Sigmoid colon (tissue), 6 donors: ENCODE measurements at regions not wholly inside any gene's neighbourhood (a gene's known extent, or its start where the extent isn't known, plus 50 kb on each side); places are given as distances from the start of the nearest gene placed in this dataset.

Experiments used
- DNase-seq: peaks from one replicate; pipeline ENCODE4 v3.0.0-alpha.2; 2019
- H3K27ac ChIP-seq, 4 donors: fragments of 200-600 bp; sonication (generic); one replicate each; pipeline ENCODE4 v1.5.1; 2016 to 2019; ENCODE audit warnings: mild to moderate bottlenecking in 1 of 4
- H3K27me3 ChIP-seq, 3 donors: fragments of 200-600 bp; sonication (generic); one replicate each; pipeline ENCODE4 v1.5.1; 2019; ENCODE audit warnings: mild to moderate bottlenecking in 1 of 3
- H3K36me3 ChIP-seq, 4 donors: fragments of 200-600 bp; sonication (generic); one replicate each; pipeline ENCODE4 v1.5.1; 2016 to 2019
- H3K4me1 ChIP-seq, 4 donors: fragments of 200-600 bp; sonication (generic); one replicate each; pipeline ENCODE4 v1.5.1; 2017 to 2019
- H3K4me3 ChIP-seq, 4 donors: fragments of 200-600 bp; sonication (generic); one replicate each; pipeline ENCODE4 v1.5.1; 2017 to 2019; ENCODE audit warnings: mild to moderate bottlenecking in 2 of 4, moderate library complexity in 1 of 4
- H3K9me3 ChIP-seq, 4 donors: fragments of 200-600 bp in 3 of 4; sonication (generic) in 3 of 4; one replicate each; pipeline versions ENCODE4 v1.5.1 to v1.6.1; 2013 to 2019
- EP300 ChIP-seq, 4 donors: sonication (generic); formaldehyde crosslinking; IDR thresholded peaks; one replicate each; pipeline ENCODE4 v1.6.1; 2017; ENCODE audit warnings: antibody characterized with exemption in 4 of 4
- POLR2A ChIP-seq, 2 donors: fragments of 450-650 bp; IDR thresholded peaks; one replicate each; pipeline ENCODE4 v1.6.1; 2016; ENCODE audit warnings: antibody characterized with exemption in 2 of 2, mild to moderate bottlenecking in 2 of 2, moderate library complexity in 2 of 2
- POLR2AphosphoS5 ChIP-seq, 4 donors: sonication (generic); formaldehyde crosslinking; IDR thresholded peaks; one replicate each; pipeline ENCODE4 v1.6.1; 2017; ENCODE audit warnings: antibody characterized with exemption in 4 of 4
- WGBS, 2 donors: extraction: QIAGEN DNeasy Blood & Tissue Kit; methylation state at CpG; one replicate each; pipeline ENCODE4 v1.1.7; 2013; 5-methylcytosine and 5-hydroxymethylcytosine counted together
- intact Hi-C: fragments of 100-400 bp; cut with DNase I; formaldehyde crosslinking; loops from one replicate; pipeline ENCODE4 v1.15.1; 2023
- TF ChIP-seq, protein P1 (sequence below), 4 experiments: fragments of 450-650 bp in 3 of 4; fragments of 200-600 bp in 1 of 4; IDR thresholded peaks; one replicate each; pipeline ENCODE4 v1.5.1; 2016 to 2019; ENCODE audit warnings: antibody characterized with exemption in 4 of 4, mild to moderate bottlenecking in 3 of 4, moderate library complexity in 2 of 4
- donor health status: healthy with polysubstance abuse.
- donor health status: healthy.

GRCh38 chr18:57202881-57203280 is 56.0 kb downstream of the BOD1L2 start:
- 80% methylated on average over 3 of the region's 3 CpGs for WGBS, 2 donors
- no peaks in the 10 kb centered on the region for H3K36me3 ChIP-seq
- H3K27me3 ChIP-seq = no peaks in the 10 kb centered on the region
- no peak for DNase-seq
- H3K9me3 ChIP-seq = no peaks in the 10 kb centered on the region
- no peaks in the 10 kb centered on the region for H3K4me1 ChIP-seq
- H3K4me3 ChIP-seq = no peak overlapping the region
- H3K27ac ChIP-seq = no peak overlapping the region
- intact Hi-C loops = no loop called here
- no peak for TF ChIP-seq EP300 (IDR thresholded peaks at IDR 0.05)
- TF ChIP-seq, protein P1, sequence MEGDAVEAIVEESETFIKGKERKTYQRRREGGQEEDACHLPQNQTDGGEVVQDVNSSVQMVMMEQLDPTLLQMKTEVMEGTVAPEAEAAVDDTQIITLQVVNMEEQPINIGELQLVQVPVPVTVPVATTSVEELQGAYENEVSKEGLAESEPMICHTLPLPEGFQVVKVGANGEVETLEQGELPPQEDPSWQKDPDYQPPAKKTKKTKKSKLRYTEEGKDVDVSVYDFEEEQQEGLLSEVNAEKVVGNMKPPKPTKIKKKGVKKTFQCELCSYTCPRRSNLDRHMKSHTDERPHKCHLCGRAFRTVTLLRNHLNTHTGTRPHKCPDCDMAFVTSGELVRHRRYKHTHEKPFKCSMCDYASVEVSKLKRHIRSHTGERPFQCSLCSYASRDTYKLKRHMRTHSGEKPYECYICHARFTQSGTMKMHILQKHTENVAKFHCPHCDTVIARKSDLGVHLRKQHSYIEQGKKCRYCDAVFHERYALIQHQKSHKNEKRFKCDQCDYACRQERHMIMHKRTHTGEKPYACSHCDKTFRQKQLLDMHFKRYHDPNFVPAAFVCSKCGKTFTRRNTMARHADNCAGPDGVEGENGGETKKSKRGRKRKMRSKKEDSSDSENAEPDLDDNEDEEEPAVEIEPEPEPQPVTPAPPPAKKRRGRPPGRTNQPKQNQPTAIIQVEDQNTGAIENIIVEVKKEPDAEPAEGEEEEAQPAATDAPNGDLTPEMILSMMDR (IDR thresholded peaks at IDR 0.05) = no peak
- TF ChIP-seq POLR2A (IDR thresholded peaks at IDR 0.05) = no peak
- TF ChIP-seq POLR2AphosphoS5 (IDR thresholded peaks at IDR 0.05) = no peak

DNA sequence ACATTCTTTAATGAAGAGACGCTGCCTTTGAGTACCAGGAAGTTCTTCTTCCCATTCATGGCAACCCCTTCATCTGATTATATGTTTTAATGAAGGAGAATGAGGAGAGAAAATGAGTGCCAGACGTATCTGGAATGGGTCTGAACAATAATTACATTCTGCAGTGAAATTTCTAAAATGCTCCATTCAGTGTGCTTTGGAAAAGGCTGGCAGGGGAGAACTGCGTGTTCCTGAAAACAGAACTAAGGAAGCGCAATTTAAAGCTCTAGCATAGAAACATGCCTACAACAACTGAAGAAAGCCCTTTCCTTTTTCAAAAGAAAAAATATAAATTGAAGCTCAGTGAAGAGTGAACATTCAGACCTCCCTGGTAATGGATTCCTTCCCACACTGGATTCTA is 58.8 kb downstream of the BOD1L2 start:
- Histone ChIP-seq H3K27me3 (peaks cover 0 to 11% (median 0%) of the 10 kb centered on the region in 3 donors), H3K4me1 (peaks cover 0 to 9% (median 2%) of the 10 kb centered on the region in 4 donors), H3K36me3 (no peaks in the 10 kb centered on the region), H3K4me3 (no peak overlapping the region), H3K9me3 (no peaks in the 10 kb centered on the region), H3K27ac (no peak overlapping the region)
- no peak for DNase-seq
- intact Hi-C loops = no loop called here
- no peak for TF ChIP-seq POLR2AphosphoS5 (IDR thresholded peaks at IDR 0.05)
- no peak for TF ChIP-seq POLR2A (IDR thresholded peaks at IDR 0.05)
- no peak for TF ChIP-seq EP300 (IDR thresholded peaks at IDR 0.05)
- TF ChIP-seq, protein P1 (IDR thresholded peaks at IDR 0.05) = no peak
- 83 to 90% methylated on average over 4 of the region's 4 CpGs for WGBS, 2 donors

DNA sequence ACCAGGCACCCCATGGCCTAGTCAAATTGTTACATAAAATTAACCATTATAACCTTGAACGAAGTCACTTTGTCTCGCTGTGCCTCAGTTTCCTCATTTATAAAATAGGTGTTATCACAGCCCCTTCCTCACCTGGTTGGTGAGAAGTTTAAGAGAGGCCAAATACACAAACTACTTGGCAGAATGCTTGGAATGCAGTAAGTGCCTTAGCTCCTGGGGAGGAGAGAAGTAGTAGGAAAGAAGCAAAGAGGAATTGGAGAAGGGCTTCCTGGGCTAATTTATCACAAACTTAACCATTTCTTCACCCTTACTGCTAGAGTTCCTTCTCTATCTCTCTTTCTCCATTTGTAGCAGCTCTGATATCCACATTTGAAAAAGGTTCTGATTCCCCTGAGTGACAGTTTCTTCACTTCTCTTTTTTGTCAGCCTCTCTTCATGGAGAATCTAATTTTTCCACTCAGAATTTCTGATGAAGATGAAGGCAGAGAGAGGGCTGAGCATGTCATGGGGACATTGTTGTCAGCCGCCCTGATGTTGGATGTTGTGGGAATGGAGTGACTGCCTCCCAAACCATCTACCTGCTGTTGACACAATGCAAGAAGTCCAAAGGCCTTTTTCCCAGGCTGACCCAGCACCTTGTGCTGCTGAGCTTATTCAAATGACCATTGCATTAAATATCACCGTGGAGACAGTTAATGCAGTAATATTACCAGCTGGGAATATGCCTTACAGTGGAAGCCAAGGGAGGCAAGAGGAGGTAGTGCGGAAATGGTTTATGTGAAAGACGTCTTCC is 60.4 kb downstream of the BOD1L2 start:
- TF ChIP-seq, protein P1 (IDR thresholded peaks at IDR 0.05) = no peak
- TF ChIP-seq EP300 (IDR thresholded peaks at IDR 0.05) (no peak), POLR2A (IDR thresholded peaks at IDR 0.05) (no peak), POLR2AphosphoS5 (IDR thresholded peaks at IDR 0.05) (no peak)
- H3K4me1 ChIP-seq = peaks cover 0 to 9% (median 2%) of the 10 kb centered on the region in 4 donors
- WGBS, 2 donors = 75 to 76% methylated on average over 6 of the region's 6 CpGs
- no peak for DNase-seq
- no peaks in the 10 kb centered on the region for H3K36me3 ChIP-seq
- intact Hi-C loops = no loop called here
- H3K9me3 ChIP-seq = no peaks in the 10 kb centered on the region
- H3K4me3 ChIP-seq = no peak overlapping the region
- no peak overlapping the region for H3K27ac ChIP-seq
- peaks cover 0 to 11% (median 0%) of the 10 kb centered on the region in 3 donors for H3K27me3 ChIP-seq

DNA sequence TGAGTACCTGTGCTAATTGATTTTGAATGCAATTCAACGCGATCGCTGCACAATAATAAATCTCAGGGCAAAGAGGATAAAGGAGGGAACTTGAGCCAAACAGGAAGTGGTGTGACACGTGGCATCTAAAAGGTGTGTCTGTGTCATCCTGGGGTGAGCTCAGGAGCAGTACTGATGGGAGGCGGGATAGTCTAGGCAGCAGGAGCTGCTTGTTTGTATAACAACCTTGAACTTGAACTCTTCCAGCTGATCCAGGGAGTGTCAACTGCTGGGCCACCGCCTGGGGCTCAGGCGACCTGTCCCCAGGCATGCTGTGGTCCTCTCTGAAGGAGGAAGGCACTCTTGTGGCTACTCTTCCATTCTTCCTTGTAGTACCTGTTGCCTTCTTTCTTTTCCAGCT is 61.2 kb downstream of the BOD1L2 start:
- Histone ChIP-seq H3K36me3 (no peaks in the 10 kb centered on the region), H3K4me3 (no peak overlapping the region), H3K4me1 (peaks cover 0 to 9% (median 2%) of the 10 kb centered on the region in 4 donors), H3K27me3 (peaks cover 0 to 11% (median 0%) of the 10 kb centered on the region in 3 donors), H3K9me3 (no peaks in the 10 kb centered on the region), H3K27ac (no peak overlapping the region)
- DNase-seq = no peak
- intact Hi-C loops = no loop called here
- 23 to 59% methylated on average over 7 of the region's 7 CpGs for WGBS, 2 donors
- TF ChIP-seq POLR2A (IDR thresholded peaks at IDR 0.05) = no peak
- no peak for TF ChIP-seq POLR2AphosphoS5 (IDR thresholded peaks at IDR 0.05)
- TF ChIP-seq, protein P1 (IDR thresholded peaks at IDR 0.05) = no peak
- no peak for TF ChIP-seq EP300 (IDR thresholded peaks at IDR 0.05)
